Anterior cingulate cortex (tissue), 58 donors: ENCODE measurements at regions not wholly inside any gene's neighbourhood (a gene's known extent, or its start where the extent isn't known, plus 50 kb on each side); places are given as distances from the start of the nearest gene placed in this dataset.
"Not testable (repeated sequence)": the region's sequence is repeated elsewhere in the genome, so short reads cannot be mapped to it uniquely, and the experiment has no call there.

Experiments
- DNase-seq, 58 donors: peaks; one replicate each; lab custom pipeline; 2025; lab: John Stamatoyannopoulos, UW

GRCh38 chr12:28689398-28690175 lies 459.5 kb upstream of the FAR2 start:
- no peak for DNase-seq

- DNase-seq, result no peak
Observed at GRCh38 chr12:28693565-28694219, 455.4 kb upstream of the FAR2 start.

- DNase-seq, result no peak
Observed at GRCh38 chr12:28698553-28698952, 450.5 kb upstream of the FAR2 start.

DNA sequence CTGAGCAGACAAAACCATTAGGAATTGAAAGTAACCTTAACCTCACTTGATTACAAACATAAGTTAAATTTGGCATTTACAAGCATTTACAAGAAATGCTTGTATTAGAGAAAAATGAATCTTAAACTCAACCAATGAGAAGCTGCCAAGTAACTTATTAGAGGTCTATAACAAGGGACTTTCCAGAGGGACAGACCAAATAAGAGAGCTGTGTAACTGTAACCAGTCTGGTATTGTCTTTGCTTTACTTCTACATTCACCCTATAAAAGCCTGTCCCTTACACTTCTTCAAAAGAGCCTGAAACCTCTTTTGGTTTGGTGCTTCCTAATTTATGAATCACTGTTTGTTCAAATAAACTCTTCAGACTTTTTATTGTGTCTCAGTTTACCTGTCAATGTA lies 450.0 kb upstream of the FAR2 start:
- no peak for DNase-seq

DNA sequence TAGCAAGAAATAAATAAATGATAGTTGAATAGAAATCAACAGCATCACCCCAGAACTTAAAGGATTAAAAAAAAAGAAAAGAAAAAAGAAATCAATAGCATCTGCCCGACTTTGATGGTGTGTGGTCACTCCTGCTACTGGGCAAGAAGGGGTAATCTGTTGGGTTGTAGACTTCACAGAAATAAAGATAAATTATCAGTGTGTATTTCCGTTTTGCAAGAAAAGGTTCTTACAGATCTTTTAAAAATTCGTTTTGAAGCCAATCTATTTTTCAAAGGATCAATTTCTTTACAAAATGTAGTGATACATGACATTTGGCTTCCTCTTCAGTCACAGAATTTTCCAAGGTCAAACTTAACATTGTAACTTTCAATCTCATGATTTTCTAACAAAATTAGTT lies 448.9 kb upstream of the FAR2 start:
- no peak for DNase-seq

GRCh38 chr12:28704477-28705169 lies 444.5 kb upstream of the FAR2 start:
- no peak for DNase-seq

DNA sequence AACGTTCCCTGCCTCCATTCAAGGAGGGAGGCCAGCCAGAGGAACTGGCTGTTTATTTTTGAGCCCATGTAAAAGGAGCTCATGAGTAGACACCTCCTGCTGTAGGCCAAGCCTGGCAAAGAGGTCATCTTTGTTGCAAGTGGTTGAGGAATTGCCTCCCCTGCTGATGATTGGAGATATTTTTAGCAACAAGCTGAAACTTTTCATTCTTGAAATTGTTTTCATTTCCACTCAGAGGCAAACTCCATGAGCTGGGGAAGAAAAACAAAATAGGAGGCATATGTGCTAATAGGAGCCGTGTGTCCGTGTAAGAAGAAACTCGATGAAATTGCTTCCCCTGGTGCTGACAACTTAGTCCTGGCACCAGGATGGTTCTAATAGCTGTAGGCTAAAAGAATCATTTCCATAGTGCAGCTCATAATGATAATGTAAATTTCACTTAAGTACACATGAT lies 440.1 kb upstream of the FAR2 start:
- DNase-seq, result no peak

DNA sequence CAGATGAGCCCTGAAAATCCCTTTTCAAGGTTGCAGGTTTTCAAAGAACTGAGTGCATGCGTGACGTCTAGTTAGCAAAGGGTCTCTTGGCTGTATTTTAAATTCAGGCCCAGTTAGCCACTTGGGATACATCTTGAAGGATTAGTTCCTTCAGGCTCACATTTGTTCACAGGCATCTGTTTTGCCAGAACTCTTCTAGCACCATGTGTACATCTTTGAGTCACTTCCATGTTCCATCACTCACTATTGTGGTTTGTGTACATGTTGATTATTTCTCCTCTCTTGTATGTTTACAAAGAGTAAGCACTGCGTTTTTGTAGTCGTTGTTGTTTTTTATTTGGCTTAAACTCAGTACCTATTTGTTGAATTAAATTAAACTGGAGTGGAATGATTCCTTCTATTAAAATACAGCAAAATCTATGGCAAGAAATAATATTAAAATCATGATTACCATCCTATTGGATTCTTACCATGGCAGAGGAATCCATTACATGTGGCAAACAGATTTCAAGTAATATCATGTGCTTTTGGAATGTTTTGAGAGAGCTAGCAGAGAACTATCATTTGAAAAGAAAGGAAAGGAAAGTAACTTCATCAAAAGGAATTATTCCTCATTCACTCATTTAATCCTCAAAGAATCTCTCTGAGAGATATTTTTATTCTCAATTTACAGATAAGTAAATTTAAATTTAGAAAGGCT lies 438.9 kb upstream of the FAR2 start:
- no peak for DNase-seq

GRCh38 chr12:28710882-28711281 lies 438.2 kb upstream of the FAR2 start:
- DNase-seq, result no peak

DNA sequence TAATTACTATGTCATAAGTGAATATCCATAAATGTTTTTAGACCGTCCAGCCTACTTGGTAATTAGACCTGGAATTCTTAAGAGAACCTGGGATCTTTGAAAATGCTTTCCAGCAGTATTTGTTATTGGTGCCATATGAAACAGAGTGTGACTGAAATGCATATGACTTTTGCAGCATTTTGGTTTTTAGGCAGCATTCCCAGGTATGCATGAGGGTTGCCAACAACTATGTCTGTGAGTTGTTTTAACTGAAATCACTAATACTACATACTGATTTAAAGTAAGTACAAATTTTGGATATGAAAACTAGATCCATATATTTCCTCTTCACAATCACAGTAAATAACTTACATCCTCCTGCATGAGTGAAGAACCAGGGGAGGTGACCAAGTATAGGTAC lies 437.7 kb upstream of the FAR2 start:
- DNase-seq, result no peak

DNA sequence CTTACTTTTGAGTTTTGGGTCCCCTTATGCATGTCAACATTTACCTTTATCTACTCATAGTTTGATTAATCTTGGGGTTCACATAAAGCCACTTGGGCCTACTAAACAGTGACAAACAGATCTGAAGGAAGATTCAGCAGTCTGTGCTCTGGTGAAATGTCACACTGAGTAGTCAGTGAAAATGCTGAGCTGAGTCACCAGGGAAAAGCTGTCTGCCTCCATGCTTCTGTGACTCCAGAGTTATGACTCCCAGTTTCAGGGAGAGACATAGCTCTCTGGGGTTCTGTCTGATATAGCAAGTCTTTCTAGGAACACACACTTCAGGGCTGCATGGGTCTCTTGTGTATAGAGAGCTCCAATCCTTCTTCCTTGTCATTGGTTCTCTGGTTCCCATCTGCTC lies 406.3 kb upstream of the FAR2 start:
- DNase-seq, result no peak

DNA sequence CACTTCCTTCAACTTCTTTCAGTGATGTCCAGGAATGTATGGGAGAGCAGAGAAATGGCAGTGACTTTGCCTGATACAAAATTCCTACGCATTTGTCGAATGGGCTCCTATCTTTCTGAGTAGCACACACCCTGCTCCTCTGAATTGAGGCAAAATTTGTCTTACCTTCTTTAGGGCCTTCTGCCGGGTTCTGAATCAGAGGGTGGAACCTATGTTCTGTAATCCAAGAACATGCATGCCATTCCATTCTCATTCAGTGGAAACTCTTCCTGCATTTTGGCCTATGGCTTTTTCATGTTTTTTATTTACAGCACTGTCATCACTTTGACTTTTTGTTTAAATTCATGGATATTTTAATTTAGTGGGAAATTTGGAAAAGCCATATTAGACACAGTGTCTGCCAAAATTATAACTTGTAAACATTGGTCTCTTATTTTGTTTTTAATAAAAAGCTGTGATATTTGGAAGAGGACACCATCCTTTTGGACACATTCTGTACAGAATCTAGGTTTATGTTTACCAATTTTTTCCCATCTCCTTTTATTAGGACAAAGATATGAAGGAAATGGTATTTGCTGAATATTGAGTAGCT lies 402.2 kb upstream of the FAR2 start:
- no peak for DNase-seq

DNA sequence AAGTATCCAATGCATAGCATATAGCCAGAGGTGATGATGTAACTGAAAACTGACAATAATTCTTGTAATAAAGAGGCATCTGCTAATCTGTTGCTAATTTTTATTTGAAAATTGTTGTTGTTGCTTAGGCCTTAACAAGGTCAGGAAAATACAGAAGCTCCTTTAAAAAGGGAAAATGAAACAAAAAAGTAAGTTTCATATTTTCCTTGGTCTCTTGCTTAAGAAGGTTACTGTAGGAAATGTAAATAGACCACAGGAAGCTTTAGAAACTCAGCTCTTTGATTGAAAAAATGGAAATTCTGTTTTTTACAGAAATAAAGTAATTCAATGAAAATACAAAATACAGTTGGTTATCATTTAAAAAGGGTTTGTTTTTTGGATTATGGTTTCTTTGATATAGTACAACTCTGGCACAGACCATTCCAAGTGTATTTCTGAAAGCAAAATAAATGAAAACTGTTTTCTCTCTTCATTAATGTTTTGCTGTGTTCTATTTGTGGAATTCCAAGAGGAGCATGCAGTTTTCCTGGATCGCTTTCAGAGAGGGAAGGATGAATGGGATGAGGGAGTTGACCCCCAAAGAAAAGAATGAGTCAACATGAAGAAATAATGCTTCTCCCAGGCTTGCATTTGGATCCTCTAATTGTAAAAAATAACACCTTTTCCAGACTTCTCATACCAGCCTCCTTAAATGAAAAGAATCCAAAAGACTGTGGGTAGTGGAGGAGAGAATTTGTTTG lies 398.0 kb upstream of the FAR2 start:
- no peak for DNase-seq

DNA sequence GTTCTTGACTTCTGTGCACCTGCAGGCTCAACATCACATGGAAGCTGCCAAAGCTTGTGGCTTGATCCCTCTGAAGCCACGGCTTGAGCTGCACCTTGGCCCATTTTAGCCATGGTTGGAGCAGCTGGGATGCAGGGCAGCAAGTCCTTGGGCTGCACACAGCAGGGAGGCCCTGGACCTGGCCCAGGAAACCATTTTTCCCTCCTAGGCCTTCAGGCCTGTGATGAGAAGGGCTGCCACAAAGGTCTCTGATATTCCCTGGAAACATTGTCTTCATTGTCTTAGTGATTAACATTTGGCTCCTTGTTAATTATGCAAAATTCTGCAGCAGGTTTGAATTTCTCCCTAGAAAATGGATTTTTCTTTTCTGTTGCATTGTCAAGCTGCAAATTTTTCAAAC lies 394.1 kb upstream of the FAR2 start:
- no peak for DNase-seq

- no peak for DNase-seq
Observed at GRCh38 chr12:28759333-28759732, 389.7 kb upstream of the FAR2 start.

GRCh38 chr12:28760040-28760903 lies 388.8 kb upstream of the FAR2 start:
- not testable (repeated sequence) for DNase-seq

DNA sequence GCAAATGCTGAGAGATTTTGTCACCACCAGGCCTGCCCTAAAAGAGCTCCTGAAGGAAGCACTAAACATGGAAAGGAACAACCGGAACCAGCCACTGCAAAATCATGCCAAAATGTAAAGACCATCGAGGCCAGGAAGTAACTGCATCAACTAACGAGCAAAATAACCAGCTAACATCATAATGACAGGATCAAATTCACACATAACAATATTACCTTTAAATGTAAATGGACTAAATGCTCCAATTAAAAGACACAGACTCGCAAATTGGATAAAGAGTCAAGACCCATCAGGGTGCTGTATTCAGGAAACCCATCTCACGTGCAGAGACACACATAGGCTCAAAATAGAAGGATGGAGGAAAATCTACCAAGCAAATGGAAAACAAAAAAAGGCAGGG lies 387.2 kb upstream of the FAR2 start:
- DNase-seq, result not testable (repeated sequence)

- no peak for DNase-seq
Observed at GRCh38 chr12:28766398-28766797, 382.7 kb upstream of the FAR2 start.

DNA sequence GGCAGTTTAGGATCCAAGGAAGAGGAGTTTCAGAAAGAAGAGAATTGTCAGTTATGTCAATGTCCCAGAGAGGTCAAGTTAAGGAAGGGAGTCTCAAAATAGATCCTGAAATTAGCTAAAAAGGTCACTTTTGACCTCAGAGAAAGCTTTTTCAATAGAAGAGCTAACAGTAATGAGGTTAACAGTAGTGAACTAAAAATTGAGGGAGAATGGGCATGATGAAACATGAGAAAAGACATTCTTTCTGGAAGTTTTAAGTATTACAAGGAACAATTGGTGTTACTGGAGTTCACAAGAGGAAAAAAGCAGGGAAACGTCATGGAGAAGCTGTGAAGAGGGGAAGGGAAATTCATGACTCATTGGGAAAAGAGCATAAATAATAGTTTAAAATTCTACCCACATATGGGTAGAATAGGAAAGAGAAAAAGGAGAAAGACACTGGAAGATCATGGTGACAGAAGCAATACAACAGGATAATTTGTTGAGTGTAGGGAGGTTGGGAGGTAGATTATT lies 381.2 kb upstream of the FAR2 start:
- DNase-seq, result no peak
